WERI-Rb-1 (cell line): ENCODE measurements at regions not wholly inside any gene's neighbourhood (a gene's known extent, or its start where the extent isn't known, plus 50 kb on each side); places are given as distances from the start of the nearest gene placed in this dataset.

Experiments
- DNase-seq: peaks from one replicate; pipeline ENCODE4 v3.0.0-alpha.2; 2020
- H3K27ac ChIP-seq: fragments of 250-450 bp; sonication (Bioruptor Pico); 2 replicates; pipeline ENCODE4 v1.5.1; 2020; ENCODE audit warnings: mild to moderate bottlenecking, moderate library complexity
- H3K27me3 ChIP-seq: fragments of 250-450 bp; sonication (Bioruptor Pico); 2 replicates; pipeline ENCODE4 v1.5.1; 2021; ENCODE audit warnings: mild to moderate bottlenecking, low read depth, moderate library complexity; ENCODE audit not compliant: insufficient read depth, severe bottlenecking
- H3K36me3 ChIP-seq: fragments of 250-450 bp; sonication (Bioruptor Pico); 2 replicates; pipeline ENCODE4 v1.5.1; 2020; ENCODE audit warnings: mild to moderate bottlenecking, moderate library complexity
- H3K4me3 ChIP-seq: 2 replicates; pipeline ENCODE4 v1.5.1; 2011; ENCODE audit warnings: low read depth, mild to moderate bottlenecking, control low read depth, low read length
- H3K9me3 ChIP-seq: fragments of 250-450 bp; sonication (Bioruptor Pico); 2 replicates; pipeline ENCODE4 v1.5.1; 2021; ENCODE audit warnings: mild to moderate bottlenecking, moderate library complexity; ENCODE audit not compliant: severe bottlenecking
- CTCF ChIP-seq: IDR thresholded peaks from 2 replicates; pipeline ENCODE4 v1.5.1; 2011; ENCODE audit warnings: low read depth, mild to moderate bottlenecking, control low read depth, inconsistent platforms, low read length

GRCh38 chr6:128767150-128767549, 115.8 kb upstream of the LAMA2 start:
- Histone ChIP-seq H3K27me3 (no peaks in the 10 kb centered on the region), H3K36me3 (no peaks in the 10 kb centered on the region), H3K4me3 (no peak overlapping the region), H3K27ac (no peak overlapping the region), H3K9me3 (no peaks in the 10 kb centered on the region)
- DNase-seq = no peak
- no peak for TF ChIP-seq CTCF

- no peak for TF ChIP-seq CTCF
- H3K4me3 ChIP-seq = no peak overlapping the region
- H3K9me3 ChIP-seq = no peaks in the 10 kb centered on the region
- DNase-seq = no peak
- H3K27me3 ChIP-seq = no peaks in the 10 kb centered on the region
- H3K27ac ChIP-seq = no peak overlapping the region
- no peaks in the 10 kb centered on the region for H3K36me3 ChIP-seq
These were observed 119.2 kb upstream of the LAMA2 start for GRCh38 chr6:128763599-128764300.

- no peak for TF ChIP-seq CTCF
- H3K4me3 ChIP-seq = no peak overlapping the region
- no peak for DNase-seq
- no peaks in the 10 kb centered on the region for H3K27me3 ChIP-seq
- H3K9me3 ChIP-seq = no peaks in the 10 kb centered on the region
- no peak overlapping the region for H3K27ac ChIP-seq
- H3K36me3 ChIP-seq = no peaks in the 10 kb centered on the region
These were observed 123.0 kb upstream of the LAMA2 start for GRCh38 chr6:128759901-128760300.

GRCh38 chr6:128759447-128759846, 123.5 kb upstream of the LAMA2 start:
- no peaks in the 10 kb centered on the region for H3K27me3 ChIP-seq
- no peak for DNase-seq
- no peak overlapping the region for H3K4me3 ChIP-seq
- H3K27ac ChIP-seq = no peak overlapping the region
- H3K36me3 ChIP-seq = no peaks in the 10 kb centered on the region
- H3K9me3 ChIP-seq = no peaks in the 10 kb centered on the region
- no peak for TF ChIP-seq CTCF

GRCh38 chr6:128757961-128758360, 125.0 kb upstream of the LAMA2 start:
- Histone ChIP-seq H3K27me3 (no peaks in the 10 kb centered on the region), H3K9me3 (no peaks in the 10 kb centered on the region), H3K36me3 (no peaks in the 10 kb centered on the region), H3K4me3 (no peak overlapping the region), H3K27ac (no peak overlapping the region)
- no peak for DNase-seq
- no peak for TF ChIP-seq CTCF
